Activated B cell treated with CpG ODN at 0.5 μM for 24 hours (primary cell): ENCODE measurements at regions not wholly inside any gene's neighbourhood (a gene's known extent, or its start where the extent isn't known, plus 50 kb on each side); places are given as distances from the start of the nearest gene placed in this dataset.

Experiments used
- ATAC-seq: fragments of 200-7000 bp; cut with Tn5 transposase; one replicate; pipeline ENCODE4 v1.10.0; 2021; ENCODE audit warnings: low read depth, mild to moderate bottlenecking, moderate library complexity
- CTCF ChIA-PET: fragments of 350-600 bp; sonication (Branson Sonifier 250); formaldehyde crosslinking; loops from one replicate; lab custom pipeline; 2021; ENCODE audit warnings: antibody characterized with exemption; lab: Charles Lee
- POLR2A ChIA-PET: fragments of 350-600 bp; sonication (Branson Sonifier 250); formaldehyde crosslinking; loops from one replicate; lab custom pipeline; 2021; ENCODE audit warnings: antibody characterized with exemption; lab: Charles Lee
- DNase-seq: peaks from one replicate; pipeline ENCODE4 v3.0.0; 2022
- H3K27ac Mint-ChIP-seq: one replicate; pipeline ENCODE4 v1.8.0; 2020; ENCODE audit warnings: mixed read lengths
- H3K27me3 Mint-ChIP-seq: one replicate; pipeline ENCODE4 v1.8.0; 2021; ENCODE audit warnings: mixed read lengths
- H3K36me3 Mint-ChIP-seq: one replicate; pipeline ENCODE4 v1.8.0; 2021; ENCODE audit warnings: low read depth, mixed read lengths
- H3K4me1 Mint-ChIP-seq: one replicate; pipeline ENCODE4 v1.8.0; 2021; ENCODE audit warnings: mixed read lengths
- H3K4me3 Mint-ChIP-seq: one replicate; pipeline ENCODE4 v1.8.0; 2020; ENCODE audit warnings: mild to moderate bottlenecking, mixed read lengths
- H3K9me3 Mint-ChIP-seq: one replicate; pipeline ENCODE4 v1.8.0; 2020; ENCODE audit warnings: mixed read lengths
- intact Hi-C: fragments of 100-400 bp; cut with micrococcal nuclease; formaldehyde crosslinking; loops from one replicate; pipeline ENCODE4 v1.15.1; 2024
- TF ChIP-seq, protein P1 (sequence below): fragments of 200-600 bp; IDR thresholded peaks from one replicate; pipeline ENCODE4 v1.8.0; 2022; ENCODE audit warnings: antibody characterized with exemption, mild to moderate bottlenecking

DNA sequence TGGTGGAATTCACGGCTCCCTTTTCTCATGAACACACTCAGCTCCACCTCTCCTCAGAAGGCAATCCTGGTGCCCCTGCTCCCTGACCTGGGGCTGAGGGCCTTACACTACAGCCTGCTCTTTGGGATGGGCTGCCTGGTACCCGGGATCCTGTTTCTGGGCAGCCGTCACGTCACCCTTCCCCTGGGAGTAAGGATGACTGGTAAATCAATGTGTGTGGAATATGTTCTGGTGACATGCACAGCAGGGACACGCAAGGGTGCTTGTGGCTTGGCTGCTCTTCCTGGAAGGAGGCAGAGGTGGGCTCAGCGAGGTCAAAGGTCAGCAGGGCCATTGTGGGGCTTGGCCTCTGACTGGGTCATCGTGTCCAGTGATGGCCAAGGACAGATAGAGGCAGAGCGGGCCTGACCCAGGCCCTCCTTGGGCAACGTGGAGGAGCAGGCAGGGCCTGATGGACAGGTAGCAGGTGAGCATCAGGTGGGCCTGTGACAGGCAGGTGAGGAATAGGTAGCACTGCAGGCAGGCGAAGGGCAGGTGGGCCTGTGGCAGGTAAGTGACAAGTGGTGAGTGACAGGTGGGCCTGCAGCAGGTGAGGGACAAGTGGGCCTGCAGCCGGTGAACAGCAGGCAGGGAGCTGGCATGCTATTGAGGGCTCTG lies 399.4 kb upstream of the IRX4 start:
- Mint-ChIP-seq H3K9me3 (peaks cover 2% of the 10 kb centered on the region), H3K4me1 (no peaks in the 10 kb centered on the region), H3K27ac (no peak overlapping the region), H3K27me3 (no peaks in the 10 kb centered on the region), H3K36me3 (no peaks in the 10 kb centered on the region), H3K4me3 (no peak overlapping the region)
- TF ChIP-seq, protein P1, sequence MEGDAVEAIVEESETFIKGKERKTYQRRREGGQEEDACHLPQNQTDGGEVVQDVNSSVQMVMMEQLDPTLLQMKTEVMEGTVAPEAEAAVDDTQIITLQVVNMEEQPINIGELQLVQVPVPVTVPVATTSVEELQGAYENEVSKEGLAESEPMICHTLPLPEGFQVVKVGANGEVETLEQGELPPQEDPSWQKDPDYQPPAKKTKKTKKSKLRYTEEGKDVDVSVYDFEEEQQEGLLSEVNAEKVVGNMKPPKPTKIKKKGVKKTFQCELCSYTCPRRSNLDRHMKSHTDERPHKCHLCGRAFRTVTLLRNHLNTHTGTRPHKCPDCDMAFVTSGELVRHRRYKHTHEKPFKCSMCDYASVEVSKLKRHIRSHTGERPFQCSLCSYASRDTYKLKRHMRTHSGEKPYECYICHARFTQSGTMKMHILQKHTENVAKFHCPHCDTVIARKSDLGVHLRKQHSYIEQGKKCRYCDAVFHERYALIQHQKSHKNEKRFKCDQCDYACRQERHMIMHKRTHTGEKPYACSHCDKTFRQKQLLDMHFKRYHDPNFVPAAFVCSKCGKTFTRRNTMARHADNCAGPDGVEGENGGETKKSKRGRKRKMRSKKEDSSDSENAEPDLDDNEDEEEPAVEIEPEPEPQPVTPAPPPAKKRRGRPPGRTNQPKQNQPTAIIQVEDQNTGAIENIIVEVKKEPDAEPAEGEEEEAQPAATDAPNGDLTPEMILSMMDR = no peak
- DNase-seq (no peak), ATAC-seq (no peak)
- ChIA-PET POLR2A (no interaction called here), CTCF (no interaction called here)
- intact Hi-C loops = no loop called here

DNA sequence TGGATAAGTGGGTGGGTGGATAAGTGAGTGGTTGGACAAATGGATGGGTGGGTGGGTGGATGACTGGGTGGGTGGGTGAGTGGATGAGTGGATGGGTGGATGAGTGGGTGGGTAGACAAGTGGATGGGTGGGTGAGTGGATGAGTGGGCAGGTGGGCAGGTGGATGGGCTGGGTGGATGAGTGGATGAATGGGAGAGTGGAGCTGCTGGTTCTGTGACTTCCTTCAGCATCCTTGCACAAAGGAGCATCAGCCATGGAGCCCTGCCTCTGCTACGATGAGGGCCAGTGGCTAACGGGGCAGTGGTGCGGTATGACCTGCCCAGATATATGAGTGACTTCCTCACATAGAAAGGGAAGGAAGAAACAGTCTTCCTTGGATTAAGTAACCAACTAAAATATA lies 398.7 kb upstream of the IRX4 start:
- no peak for ATAC-seq
- intact Hi-C loops = no loop called here
- no peak overlapping the region for H3K27ac Mint-ChIP-seq
- no peak for DNase-seq
- no peaks in the 10 kb centered on the region for H3K4me1 Mint-ChIP-seq
- POLR2A ChIA-PET = no interaction called here
- H3K27me3 Mint-ChIP-seq = no peaks in the 10 kb centered on the region
- CTCF ChIA-PET = no interaction called here
- H3K36me3 Mint-ChIP-seq = no peaks in the 10 kb centered on the region
- no peak overlapping the region for H3K4me3 Mint-ChIP-seq
- TF ChIP-seq, protein P1 = no peak
- peaks cover 2% of the 10 kb centered on the region for H3K9me3 Mint-ChIP-seq

DNA sequence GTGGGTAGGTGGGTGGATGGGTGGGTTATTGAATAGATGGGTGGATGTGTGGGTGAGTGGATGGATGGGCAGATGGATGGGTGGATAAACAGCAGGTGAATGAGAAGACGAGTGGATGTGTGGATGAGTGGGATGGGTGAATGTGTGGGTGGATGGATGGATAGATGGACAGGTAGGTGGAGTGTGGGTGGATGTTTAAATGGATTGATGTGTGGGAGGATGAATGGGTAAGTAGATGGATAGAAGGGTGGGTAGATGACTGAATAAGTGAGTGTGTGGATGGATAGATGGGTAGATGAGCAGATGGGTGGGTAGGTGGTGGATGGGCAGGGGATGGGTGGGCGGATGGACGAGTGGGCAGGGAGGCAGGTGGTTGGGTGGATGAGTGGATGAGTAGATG lies 397.6 kb upstream of the IRX4 start:
- Mint-ChIP-seq H3K9me3 (peaks cover 2% of the 10 kb centered on the region), H3K36me3 (no peaks in the 10 kb centered on the region), H3K4me3 (no peak overlapping the region), H3K27ac (no peak overlapping the region), H3K27me3 (no peaks in the 10 kb centered on the region), H3K4me1 (no peaks in the 10 kb centered on the region)
- CTCF ChIA-PET = no interaction called here
- no peak for ATAC-seq
- intact Hi-C loops = no loop called here
- TF ChIP-seq, protein P1 = no peak
- DNase-seq = no peak
- POLR2A ChIA-PET = no interaction called here

DNA sequence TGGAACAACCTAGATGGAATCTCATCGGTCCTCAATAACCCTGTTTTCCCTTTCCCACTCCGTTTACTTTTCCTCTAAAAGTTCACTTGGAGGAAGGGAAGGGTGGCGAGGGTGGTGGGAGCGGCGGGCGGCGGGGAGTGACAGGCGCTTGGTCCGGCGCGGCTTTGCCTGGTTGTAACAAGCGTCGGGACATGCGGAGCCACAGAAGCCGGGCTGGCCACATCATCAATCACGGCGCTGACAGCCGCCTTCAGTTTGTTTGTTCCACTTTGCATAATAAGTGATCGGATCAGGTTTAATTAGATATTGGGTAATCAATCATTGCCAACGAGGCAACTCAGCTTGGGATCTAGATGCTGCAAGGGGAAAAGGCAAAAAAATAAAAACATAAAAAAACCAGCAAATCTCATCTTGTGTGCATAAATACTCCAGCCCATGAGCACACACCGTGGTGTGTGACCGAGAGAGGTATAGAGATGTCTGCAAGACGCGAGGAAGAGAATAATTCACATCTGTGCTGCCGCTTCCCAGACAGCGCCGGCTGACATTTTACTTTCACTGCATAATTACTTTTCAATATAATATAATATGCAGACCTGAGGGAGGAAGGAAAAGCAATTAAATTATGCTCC lies 396.2 kb upstream of the IRX4 start:
- TF ChIP-seq, protein P1 = no peak
- no peak for DNase-seq
- Mint-ChIP-seq H3K9me3 (peaks cover 2% of the 10 kb centered on the region), H3K27me3 (no peaks in the 10 kb centered on the region), H3K27ac (no peak overlapping the region), H3K4me3 (no peak overlapping the region), H3K4me1 (no peaks in the 10 kb centered on the region), H3K36me3 (no peaks in the 10 kb centered on the region)
- intact Hi-C loops = no loop called here
- ChIA-PET CTCF (no interaction called here), POLR2A (no interaction called here)
- ATAC-seq = no peak

DNA sequence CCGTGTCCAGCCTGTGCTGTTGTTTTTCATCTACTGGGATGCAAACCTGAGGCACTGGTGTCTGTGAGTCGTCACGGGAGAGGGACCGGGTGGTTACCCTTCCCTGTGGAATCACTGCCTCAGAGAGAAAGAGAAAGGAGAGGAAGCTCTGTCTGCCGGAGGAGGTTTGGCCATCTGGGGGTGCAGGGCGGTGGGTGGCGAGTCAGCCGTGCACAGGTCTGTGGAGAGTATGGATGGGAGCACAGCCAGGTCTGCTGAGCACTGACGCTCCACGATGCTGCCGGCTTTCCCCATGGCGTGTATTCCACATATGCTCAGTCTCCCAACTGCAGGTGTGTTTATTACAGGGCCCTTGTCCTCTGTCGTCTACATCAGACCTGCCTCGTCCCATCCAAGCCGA lies 395.2 kb upstream of the IRX4 start:
- DNase-seq = no peak
- CTCF ChIA-PET = no interaction called here
- no peak overlapping the region for H3K4me3 Mint-ChIP-seq
- no peaks in the 10 kb centered on the region for H3K27me3 Mint-ChIP-seq
- POLR2A ChIA-PET = no interaction called here
- H3K9me3 Mint-ChIP-seq = peaks cover 2% of the 10 kb centered on the region
- ATAC-seq = no peak
- no peak overlapping the region for H3K27ac Mint-ChIP-seq
- intact Hi-C loops = no loop called here
- no peaks in the 10 kb centered on the region for H3K36me3 Mint-ChIP-seq
- TF ChIP-seq, protein P1 = no peak
- no peaks in the 10 kb centered on the region for H3K4me1 Mint-ChIP-seq
